ENCODE measurements at regions not wholly inside any gene's neighbourhood (a gene's known extent, or its start where the extent isn't known, plus 50 kb on each side); places are given as distances from the start of the nearest gene placed in this dataset.

- Histone ChIP-seq H3K36me3 (ENCODE audit: insufficient read depth) (no peaks in the 10 kb centered on the region), H3K79me2 (ENCODE audit: insufficient read depth, low read depth) (no peaks in the 10 kb centered on the region), H3K27me3 (ENCODE audit: insufficient read depth, low read depth) (no peaks in the 10 kb centered on the region), H3K4me3 (IDR thresholded peaks at IDR 0.05; ENCODE audit: insufficient read depth, low read depth, low read length) (no peak overlapping the region), H3K9ac (no peak overlapping the region), H3K4me1 (ENCODE audit: low read depth, poor library complexity, severe bottlenecking) (no peaks in the 10 kb centered on the region), H2AFZ (ENCODE audit: low read depth) (no peak overlapping the region), H4K20me1 (ENCODE audit: insufficient read depth) (no peaks in the 10 kb centered on the region), H3K27ac (no peak overlapping the region), H3K4me2 (no peak overlapping the region)
- TF ChIP-seq CTCF (conservative IDR thresholded peaks at IDR 0.05; ENCODE audit: low read depth, low read length), result no peak
Observed at GRCh38 chr3:150150633-150151032, 179.9 kb upstream of the PFN2 start.

GRCh38 chr3:150149651-150150051 lies 179.0 kb upstream of the PFN2 start:
- no peaks in the 10 kb centered on the region for H3K27me3 ChIP-seq (ENCODE audit: insufficient read depth, low read depth)
- TF ChIP-seq CTCF (conservative IDR thresholded peaks at IDR 0.05; ENCODE audit: low read depth, low read length), result no peak
- no peaks in the 10 kb centered on the region for H3K4me1 ChIP-seq (ENCODE audit: low read depth, poor library complexity, severe bottlenecking)
- no peak overlapping the region for H2AFZ ChIP-seq (ENCODE audit: low read depth)
- H3K36me3 ChIP-seq (ENCODE audit: insufficient read depth), result no peaks in the 10 kb centered on the region
- H3K27ac ChIP-seq, result no peak overlapping the region
- no peaks in the 10 kb centered on the region for H4K20me1 ChIP-seq (ENCODE audit: insufficient read depth)
- no peak overlapping the region for H3K9ac ChIP-seq
- no peak overlapping the region for H3K4me2 ChIP-seq
- no peaks in the 10 kb centered on the region for H3K79me2 ChIP-seq (ENCODE audit: insufficient read depth, low read depth)
- H3K4me3 ChIP-seq (IDR thresholded peaks at IDR 0.05; ENCODE audit: insufficient read depth, low read depth, low read length), result no peak overlapping the region

- Histone ChIP-seq H3K27me3 (ENCODE audit: insufficient read depth, low read depth) (no peaks in the 10 kb centered on the region), H3K9ac (no peak overlapping the region), H3K4me1 (ENCODE audit: low read depth, poor library complexity, severe bottlenecking) (no peaks in the 10 kb centered on the region), H3K79me2 (ENCODE audit: insufficient read depth, low read depth) (no peaks in the 10 kb centered on the region), H3K27ac (no peak overlapping the region), H4K20me1 (ENCODE audit: insufficient read depth) (no peaks in the 10 kb centered on the region), H3K4me2 (no peak overlapping the region), H2AFZ (ENCODE audit: low read depth) (no peak overlapping the region), H3K4me3 (IDR thresholded peaks at IDR 0.05; ENCODE audit: insufficient read depth, low read depth, low read length) (no peak overlapping the region), H3K36me3 (ENCODE audit: insufficient read depth) (no peaks in the 10 kb centered on the region)
- no peak for TF ChIP-seq CTCF (conservative IDR thresholded peaks at IDR 0.05; ENCODE audit: low read depth, low read length)
Observed at GRCh38 chr3:150148227-150148626, 177.5 kb upstream of the PFN2 start.

GRCh38 chr3:150147776-150148175 lies 177.1 kb upstream of the PFN2 start:
- Histone ChIP-seq H3K4me2 (no peak overlapping the region), H3K79me2 (ENCODE audit: insufficient read depth, low read depth) (no peaks in the 10 kb centered on the region), H4K20me1 (ENCODE audit: insufficient read depth) (no peaks in the 10 kb centered on the region), H3K27ac (no peak overlapping the region), H2AFZ (ENCODE audit: low read depth) (no peak overlapping the region), H3K4me3 (IDR thresholded peaks at IDR 0.05; ENCODE audit: insufficient read depth, low read depth, low read length) (no peak overlapping the region), H3K4me1 (ENCODE audit: low read depth, poor library complexity, severe bottlenecking) (no peaks in the 10 kb centered on the region), H3K36me3 (ENCODE audit: insufficient read depth) (no peaks in the 10 kb centered on the region), H3K9ac (no peak overlapping the region), H3K27me3 (ENCODE audit: insufficient read depth, low read depth) (no peaks in the 10 kb centered on the region)
- no peak for TF ChIP-seq CTCF (conservative IDR thresholded peaks at IDR 0.05; ENCODE audit: low read depth, low read length)

All from KMS-11 (cell line).